ENCODE measurements at regions not wholly inside any gene's neighbourhood (a gene's known extent, or its start where the extent isn't known, plus 50 kb on each side); places are given as distances from the start of the nearest gene placed in this dataset.

DNA sequence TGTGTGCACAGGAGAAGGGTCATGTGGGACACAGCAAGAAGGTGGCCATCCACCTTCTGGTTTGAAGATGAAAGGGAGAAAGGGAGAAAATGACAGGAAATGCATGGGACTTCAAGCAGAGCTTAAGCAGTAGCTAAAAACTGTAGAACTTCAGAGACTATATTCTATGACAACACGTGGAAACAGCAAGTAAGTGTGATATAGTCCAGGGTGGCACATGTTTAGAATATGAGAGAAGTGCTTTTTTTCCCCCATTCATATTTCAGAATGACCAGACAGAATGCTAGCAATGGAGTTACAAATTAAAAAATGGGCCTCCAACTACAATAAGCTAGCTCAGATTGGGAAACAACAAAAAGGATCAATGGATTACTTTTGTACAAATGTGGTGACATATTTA is 1042.2 kb downstream of the TMEM182 start:
- no peak for TF ChIP-seq POLR2A (IDR thresholded peaks at IDR 0.05)
- TF ChIP-seq, protein P1, sequence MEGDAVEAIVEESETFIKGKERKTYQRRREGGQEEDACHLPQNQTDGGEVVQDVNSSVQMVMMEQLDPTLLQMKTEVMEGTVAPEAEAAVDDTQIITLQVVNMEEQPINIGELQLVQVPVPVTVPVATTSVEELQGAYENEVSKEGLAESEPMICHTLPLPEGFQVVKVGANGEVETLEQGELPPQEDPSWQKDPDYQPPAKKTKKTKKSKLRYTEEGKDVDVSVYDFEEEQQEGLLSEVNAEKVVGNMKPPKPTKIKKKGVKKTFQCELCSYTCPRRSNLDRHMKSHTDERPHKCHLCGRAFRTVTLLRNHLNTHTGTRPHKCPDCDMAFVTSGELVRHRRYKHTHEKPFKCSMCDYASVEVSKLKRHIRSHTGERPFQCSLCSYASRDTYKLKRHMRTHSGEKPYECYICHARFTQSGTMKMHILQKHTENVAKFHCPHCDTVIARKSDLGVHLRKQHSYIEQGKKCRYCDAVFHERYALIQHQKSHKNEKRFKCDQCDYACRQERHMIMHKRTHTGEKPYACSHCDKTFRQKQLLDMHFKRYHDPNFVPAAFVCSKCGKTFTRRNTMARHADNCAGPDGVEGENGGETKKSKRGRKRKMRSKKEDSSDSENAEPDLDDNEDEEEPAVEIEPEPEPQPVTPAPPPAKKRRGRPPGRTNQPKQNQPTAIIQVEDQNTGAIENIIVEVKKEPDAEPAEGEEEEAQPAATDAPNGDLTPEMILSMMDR (IDR thresholded peaks at IDR 0.05) = no peak

All from lower leg skin (tissue), 3 donors.